Muscle of arm (tissue), 1 donor: ENCODE measurements at regions not wholly inside any gene's neighbourhood (a gene's known extent, or its start where the extent isn't known, plus 50 kb on each side); places are given as distances from the start of the nearest gene placed in this dataset.

Experiments
- DNase-seq: peaks from one replicate; pipeline ENCODE4 v3.0.0-alpha.2; 2013

GRCh38 chr10:113259576-113260226, 293.2 kb upstream of the HABP2 start:
- DNase-seq, result no peak

GRCh38 chr10:113261161-113261560, 291.7 kb upstream of the HABP2 start:
- no peak for DNase-seq

- DNase-seq, result no peak
Observed at GRCh38 chr10:113261611-113262091, 291.2 kb upstream of the HABP2 start.

GRCh38 chr10:113263056-113263455, 289.8 kb upstream of the HABP2 start:
- no peak for DNase-seq

- DNase-seq, result no peak
Observed at GRCh38 chr10:113264333-113265131, 288.3 kb upstream of the HABP2 start.

- DNase-seq, result no peak
Observed at GRCh38 chr10:113266147-113266546, 286.7 kb upstream of the HABP2 start.

GRCh38 chr10:113267619-113268562, 285.0 kb upstream of the HABP2 start:
- DNase-seq, result peak; percentile 26

GRCh38 chr10:113269333-113269732, 283.5 kb upstream of the HABP2 start:
- DNase-seq, result no peak

GRCh38 chr10:113272511-113272910, 280.3 kb upstream of the HABP2 start:
- DNase-seq, result no peak

- DNase-seq, result peak; percentile 73
Observed at GRCh38 chr10:113273181-113274163, 279.4 kb upstream of the HABP2 start.

- DNase-seq, result peak; percentile 87
Observed at GRCh38 chr10:113274176-113274829, 278.6 kb upstream of the HABP2 start.

GRCh38 chr10:113278221-113278620, 274.6 kb upstream of the HABP2 start:
- peak; percentile 26 for DNase-seq

GRCh38 chr10:113278664-113279063, 274.2 kb upstream of the HABP2 start:
- no peak for DNase-seq

- DNase-seq, result no peak
Observed at GRCh38 chr10:113279262-113279661, 273.6 kb upstream of the HABP2 start.

- no peak for DNase-seq
Observed at GRCh38 chr10:113282564-113282963, 270.3 kb upstream of the HABP2 start.

- DNase-seq, result no peak
Observed at GRCh38 chr10:113283189-113283588, 269.7 kb upstream of the HABP2 start.

- DNase-seq, result no peak
Observed at GRCh38 chr10:113284635-113285034, 268.2 kb upstream of the HABP2 start.

- DNase-seq, result no peak
Observed at GRCh38 chr10:113285305-113285704, 267.5 kb upstream of the HABP2 start.

GRCh38 chr10:113287592-113287991, 265.3 kb upstream of the HABP2 start:
- no peak for DNase-seq

- no peak for DNase-seq
Observed at GRCh38 chr10:113290137-113290536, 262.7 kb upstream of the HABP2 start.
